Effector CD4-positive, alpha-beta T cell (primary cell): ENCODE measurements at regions not wholly inside any gene's neighbourhood (a gene's known extent, or its start where the extent isn't known, plus 50 kb on each side); places are given as distances from the start of the nearest gene placed in this dataset.

Experiments
- DNase-seq: peaks from one replicate; pipeline ENCODE4 v3.0.0-alpha.2; 2020

GRCh38 chr1:5748286-5749225 is 243.7 kb downstream of the NPHP4 start:
- no peak for DNase-seq

- no peak for DNase-seq
These were observed 244.6 kb downstream of the NPHP4 start for GRCh38 chr1:5747426-5748285.

DNA sequence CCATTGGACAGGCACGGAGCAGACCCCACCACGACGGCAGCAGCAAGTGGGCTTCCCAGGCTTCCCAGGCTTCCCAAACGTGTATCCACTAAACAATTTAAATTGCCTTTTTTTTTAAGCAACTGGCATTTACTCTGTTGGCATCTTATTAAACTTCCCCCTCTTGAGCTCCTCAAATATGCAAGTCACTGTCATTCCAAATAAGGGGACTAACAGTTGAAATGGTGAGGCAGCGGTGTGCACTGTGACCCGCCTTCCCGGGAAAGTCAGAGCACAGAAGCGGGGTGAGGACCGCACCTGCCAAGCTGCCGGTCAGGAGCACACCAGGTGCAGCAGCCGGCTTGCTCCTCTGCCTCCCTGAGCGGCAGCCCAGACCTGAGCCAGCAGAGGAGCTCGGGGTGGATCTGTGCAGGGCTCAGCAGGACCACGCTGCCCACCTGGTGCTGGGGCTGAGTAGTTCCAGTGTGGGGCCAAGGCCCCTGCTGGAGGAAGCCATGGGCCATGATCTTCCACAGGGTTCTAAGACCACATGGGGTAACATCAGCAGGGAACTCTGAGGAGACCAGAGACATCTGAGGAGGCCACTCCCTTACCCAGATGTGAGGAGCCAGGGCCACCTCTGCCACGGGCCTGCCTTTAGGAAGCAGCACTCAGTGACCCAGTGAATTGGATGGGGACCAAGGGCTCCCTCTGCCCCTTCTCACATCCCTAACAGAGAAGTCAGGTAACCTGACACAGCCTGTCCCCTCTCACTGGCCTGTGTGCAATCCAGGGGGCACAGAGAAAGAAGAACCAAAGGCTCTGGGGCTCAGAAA is 245.4 kb downstream of the NPHP4 start:
- DNase-seq: no peak

GRCh38 chr1:5745800-5746610 is 246.2 kb downstream of the NPHP4 start:
- DNase-seq: peak; percentile 40

DNA sequence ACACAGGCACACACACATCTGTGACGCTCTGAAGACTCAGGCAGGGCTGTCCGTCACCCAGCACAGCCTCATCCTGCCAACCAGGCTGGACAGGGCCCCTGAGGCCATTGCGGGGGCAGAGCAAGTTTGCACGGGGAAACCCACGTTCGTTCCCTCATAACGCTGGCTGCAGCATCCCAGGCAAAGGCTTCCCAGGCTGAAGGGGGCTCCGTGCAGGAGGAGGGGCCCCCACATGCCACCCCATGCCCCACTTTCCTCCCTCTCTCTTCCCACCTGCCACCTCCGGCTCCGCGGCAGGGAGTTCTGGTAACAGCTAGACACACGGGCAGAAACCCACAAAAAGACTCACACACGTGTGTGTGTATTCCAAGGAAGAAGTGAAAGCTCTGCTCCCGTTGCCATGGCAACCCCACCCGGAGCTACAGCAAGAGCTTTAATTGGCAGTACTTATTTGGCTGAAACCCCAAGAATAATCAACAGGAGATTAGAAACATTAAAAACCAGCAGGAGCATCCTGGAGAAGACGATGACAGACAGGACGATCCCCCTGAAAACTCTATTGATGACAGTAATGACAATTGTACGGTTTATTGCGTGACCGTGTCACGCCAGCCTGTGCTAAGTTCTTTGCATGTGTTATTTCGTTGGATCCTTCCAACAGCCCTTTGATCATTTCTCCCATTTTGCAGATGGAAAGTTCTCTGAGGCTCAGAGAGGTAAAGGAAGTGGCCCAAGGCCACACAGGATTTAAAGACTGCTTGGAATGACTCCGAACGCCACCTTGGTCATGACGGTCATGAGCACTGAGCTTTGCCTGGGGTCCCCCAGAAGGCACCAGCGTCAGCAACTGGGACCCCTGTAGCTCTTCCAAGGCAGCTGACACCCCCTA is 247.1 kb downstream of the NPHP4 start:
- DNase-seq: no peak

DNA sequence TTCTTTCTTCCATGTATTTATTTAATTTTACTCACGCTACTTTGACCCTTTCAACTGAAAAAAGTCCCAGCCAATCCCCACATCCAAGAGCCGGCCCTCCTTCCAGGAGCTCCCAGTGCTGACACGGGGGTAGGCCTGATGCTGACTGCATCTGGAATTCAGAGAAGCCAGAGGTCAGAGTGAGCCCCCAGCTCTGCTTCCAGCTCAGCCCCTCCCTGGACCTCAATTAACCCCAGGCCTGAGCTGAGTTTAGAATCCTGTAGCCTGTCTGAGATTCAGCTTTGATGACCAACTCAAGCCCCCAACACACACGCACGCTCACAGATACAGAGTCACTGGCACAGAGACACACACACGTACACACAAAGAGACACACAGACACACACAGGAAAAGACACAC is 247.9 kb downstream of the NPHP4 start:
- no peak for DNase-seq

DNA sequence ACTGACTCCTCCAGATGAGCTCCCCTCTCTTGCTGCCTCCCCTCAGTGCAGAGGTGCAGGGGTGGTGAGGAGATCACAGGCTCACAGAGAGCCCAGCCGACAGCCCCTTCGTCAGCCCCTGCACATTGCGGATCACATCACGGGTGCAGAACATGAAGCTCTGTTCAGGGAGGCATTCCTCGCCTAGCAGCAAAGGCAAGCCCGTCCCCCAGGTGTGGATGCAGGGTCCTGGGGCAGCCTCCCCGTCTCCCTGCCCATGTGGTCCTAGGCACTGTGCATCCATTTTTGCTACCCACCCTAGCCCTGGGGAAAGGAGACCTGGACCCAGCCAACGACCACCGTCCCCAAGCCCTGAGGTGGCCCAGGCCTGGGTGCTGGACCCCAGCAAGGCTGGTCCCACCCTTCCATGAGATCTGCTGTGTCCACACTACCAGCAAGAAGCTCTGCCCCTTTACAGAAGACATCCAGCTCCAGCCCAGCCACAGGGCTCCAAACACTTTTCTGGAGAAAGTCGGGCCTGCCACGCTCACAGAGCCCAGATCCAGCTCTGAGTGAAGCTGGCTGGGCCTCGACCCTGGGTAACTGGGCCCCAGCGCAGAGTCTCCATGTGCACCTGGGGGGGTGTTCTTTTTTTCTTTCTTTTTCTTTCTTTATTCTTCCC is 248.7 kb downstream of the NPHP4 start:
- no peak for DNase-seq

- DNase-seq: no peak
These were observed 249.4 kb downstream of the NPHP4 start for GRCh38 chr1:5742801-5743200.

- DNase-seq: no peak
These were observed 250.2 kb downstream of the NPHP4 start for GRCh38 chr1:5742032-5742431.

DNA sequence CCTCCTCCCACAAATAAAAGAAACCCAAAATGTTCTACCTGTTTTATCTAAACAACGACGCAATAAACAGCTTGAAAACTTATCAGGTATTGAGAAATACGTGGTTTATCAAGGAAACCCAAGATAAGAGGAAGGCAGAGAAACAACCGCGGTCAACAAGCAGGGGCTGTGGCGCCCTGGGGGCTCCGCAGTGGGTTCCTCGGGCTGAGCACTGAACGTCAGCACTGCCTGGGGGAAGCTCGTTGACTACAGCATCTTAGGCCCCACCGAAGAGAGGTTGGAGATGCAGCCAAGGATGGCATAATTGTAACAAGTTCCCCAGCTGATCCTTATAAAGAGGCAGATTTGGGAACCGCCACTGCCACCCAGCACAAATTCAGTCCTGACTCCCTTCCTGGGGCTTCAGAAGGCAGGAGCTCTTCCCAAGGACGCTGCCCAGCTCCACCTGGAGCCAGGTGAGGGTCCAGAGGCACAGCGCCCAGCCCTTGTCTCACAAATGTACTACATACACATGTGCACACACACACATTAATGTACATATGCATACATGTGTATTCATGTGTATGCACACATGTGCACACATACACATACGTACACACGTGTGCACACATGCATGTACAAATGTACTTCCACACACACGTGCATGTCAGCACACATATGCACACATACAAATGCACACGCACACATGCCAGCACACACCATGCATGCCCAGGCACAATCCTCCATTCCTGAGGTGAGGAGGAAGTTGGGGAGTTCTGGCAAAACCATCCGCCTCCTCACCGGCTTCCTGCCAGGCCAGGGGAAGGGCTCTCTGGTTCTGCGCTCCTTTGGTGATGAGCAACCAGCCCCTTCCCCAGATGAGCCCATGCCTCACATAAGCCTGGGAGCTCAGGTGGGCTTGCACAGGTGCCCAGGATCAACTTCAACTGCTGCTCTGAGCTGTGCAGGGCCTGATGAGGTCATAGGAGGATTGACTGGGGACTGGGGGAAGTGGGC is 251.1 kb downstream of the NPHP4 start:
- no peak for DNase-seq

GRCh38 chr1:5740450-5740849 is 251.8 kb downstream of the NPHP4 start:
- no peak for DNase-seq

GRCh38 chr1:5739561-5740078 is 252.6 kb downstream of the NPHP4 start:
- DNase-seq: no peak

GRCh38 chr1:5738911-5739462 is 253.2 kb downstream of the NPHP4 start:
- DNase-seq: no peak

- DNase-seq: no peak
These were observed 255.1 kb downstream of the NPHP4 start for GRCh38 chr1:5737081-5737480.

DNA sequence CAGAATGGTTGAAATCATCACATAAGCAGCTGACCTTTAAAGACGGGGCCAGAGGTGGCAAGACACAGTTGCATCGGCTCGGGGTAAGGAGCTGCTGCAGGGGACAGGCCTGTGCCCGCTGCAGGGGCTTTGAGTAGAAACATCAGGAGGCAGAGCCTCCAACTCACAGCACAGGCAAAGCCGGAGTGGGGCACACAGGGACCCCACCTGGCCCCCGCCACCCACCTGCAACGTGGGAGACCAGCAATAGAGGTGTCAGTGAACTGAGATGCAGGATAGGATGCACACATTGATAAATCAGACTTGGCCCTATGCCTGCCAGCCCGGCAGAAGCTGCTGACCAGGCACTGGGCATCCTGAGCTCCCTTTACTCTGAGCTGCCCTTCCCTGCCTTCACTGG is 257.2 kb downstream of the NPHP4 start:
- no peak for DNase-seq

- no peak for DNase-seq
These were observed 257.8 kb downstream of the NPHP4 start for GRCh38 chr1:5734414-5734813.

- DNase-seq: no peak
These were observed 258.6 kb downstream of the NPHP4 start for GRCh38 chr1:5733596-5733995.

- DNase-seq: no peak
These were observed 261.2 kb downstream of the NPHP4 start for GRCh38 chr1:5731110-5731423.
